Astrocyte of the cerebellum (primary cell): ENCODE measurements at regions not wholly inside any gene's neighbourhood (a gene's known extent, or its start where the extent isn't known, plus 50 kb on each side); places are given as distances from the start of the nearest gene placed in this dataset.

ENCODE experiments used
- DNase-seq: peaks from one replicate; pipeline ENCODE4 v3.0.0-alpha.2; 2011; ENCODE audit warnings: low read depth
- H3K4me3 ChIP-seq: 2 replicates; pipeline ENCODE4 v1.5.1; 2011; ENCODE audit warnings: mild to moderate bottlenecking, low read depth, low read length, moderate library complexity
- in situ Hi-C: cut with HindIII; loops from 2 replicates; pipeline ENCODE4 v1.10.0; 2017; ENCODE audit warnings: low sequenced_read_pairs
- TF ChIP-seq, protein P1 (sequence below): IDR thresholded peaks from 2 replicates; pipeline ENCODE4 v1.5.1; 2012; ENCODE audit warnings: low read length, low read depth, moderate library complexity, mild to moderate bottlenecking; ENCODE audit errors: missing control alignments

DNA sequence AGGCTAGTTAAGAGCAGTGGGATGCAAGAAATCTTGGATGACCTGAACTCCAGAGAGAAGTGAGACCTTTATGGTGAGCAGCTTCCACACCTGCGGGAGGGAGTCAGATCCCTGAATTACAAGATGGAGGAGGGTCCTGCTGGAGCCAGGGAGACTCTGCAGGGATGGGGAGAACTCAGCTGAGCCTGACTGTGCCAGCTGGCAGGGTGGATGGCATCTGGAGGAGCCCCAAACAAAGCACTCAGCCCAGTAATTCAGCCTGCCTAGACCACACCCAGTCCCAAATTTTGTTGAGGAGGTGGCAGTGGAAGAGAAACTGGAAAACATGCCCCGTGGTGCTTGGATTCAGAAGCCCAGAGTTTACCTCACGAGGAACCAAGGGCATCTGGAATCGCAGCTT, 208.2 kb downstream of the WDR11 start:
- TF ChIP-seq, protein P1, sequence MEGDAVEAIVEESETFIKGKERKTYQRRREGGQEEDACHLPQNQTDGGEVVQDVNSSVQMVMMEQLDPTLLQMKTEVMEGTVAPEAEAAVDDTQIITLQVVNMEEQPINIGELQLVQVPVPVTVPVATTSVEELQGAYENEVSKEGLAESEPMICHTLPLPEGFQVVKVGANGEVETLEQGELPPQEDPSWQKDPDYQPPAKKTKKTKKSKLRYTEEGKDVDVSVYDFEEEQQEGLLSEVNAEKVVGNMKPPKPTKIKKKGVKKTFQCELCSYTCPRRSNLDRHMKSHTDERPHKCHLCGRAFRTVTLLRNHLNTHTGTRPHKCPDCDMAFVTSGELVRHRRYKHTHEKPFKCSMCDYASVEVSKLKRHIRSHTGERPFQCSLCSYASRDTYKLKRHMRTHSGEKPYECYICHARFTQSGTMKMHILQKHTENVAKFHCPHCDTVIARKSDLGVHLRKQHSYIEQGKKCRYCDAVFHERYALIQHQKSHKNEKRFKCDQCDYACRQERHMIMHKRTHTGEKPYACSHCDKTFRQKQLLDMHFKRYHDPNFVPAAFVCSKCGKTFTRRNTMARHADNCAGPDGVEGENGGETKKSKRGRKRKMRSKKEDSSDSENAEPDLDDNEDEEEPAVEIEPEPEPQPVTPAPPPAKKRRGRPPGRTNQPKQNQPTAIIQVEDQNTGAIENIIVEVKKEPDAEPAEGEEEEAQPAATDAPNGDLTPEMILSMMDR: no peak
- no peak overlapping the region for H3K4me3 ChIP-seq
- DNase-seq: no peak
- in situ Hi-C loops: no loop called here

DNA sequence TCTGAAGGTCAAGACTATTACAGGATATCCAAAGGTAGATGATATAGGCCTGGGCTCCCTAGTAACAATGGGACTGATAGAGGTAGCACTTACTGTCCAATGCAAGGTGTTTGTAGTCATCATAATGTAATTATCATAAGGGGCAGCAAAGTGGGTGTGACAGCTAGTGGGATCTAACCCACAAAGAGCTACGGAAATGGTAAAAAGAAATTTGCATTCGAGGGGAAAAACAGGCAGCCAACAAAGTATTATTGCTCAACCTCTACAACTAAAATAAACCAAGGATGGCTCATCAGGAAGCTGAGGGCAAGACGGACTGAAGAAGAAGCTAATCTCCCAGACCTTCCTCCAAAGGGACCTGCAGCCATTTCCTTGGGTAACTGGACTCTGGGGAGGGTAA, 211.0 kb downstream of the WDR11 start:
- TF ChIP-seq, protein P1: no peak
- DNase-seq: no peak
- in situ Hi-C loops: no loop called here
- no peak overlapping the region for H3K4me3 ChIP-seq

DNA sequence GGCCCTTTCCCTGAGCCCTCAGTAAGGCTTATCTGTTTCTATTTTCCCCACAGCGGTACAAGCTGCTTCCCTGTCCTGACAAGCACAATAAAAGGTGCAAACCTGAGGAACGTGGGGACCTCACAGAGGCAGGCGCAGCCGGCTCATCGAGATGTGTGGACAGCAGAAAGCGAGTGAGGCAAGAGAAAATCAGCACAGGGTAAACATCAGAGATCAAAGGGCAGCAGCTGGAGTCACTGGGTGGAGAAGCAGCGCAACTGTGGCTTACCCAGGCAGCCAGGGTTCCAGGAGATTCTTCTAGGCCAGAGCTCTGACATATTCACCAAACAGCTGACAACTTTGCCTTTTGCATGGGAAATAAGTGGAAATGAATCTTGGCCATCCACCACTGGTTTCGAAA, 212.6 kb downstream of the WDR11 start:
- no peak for DNase-seq
- no peak overlapping the region for H3K4me3 ChIP-seq
- TF ChIP-seq, protein P1: no peak
- in situ Hi-C loops: no loop called here

DNA sequence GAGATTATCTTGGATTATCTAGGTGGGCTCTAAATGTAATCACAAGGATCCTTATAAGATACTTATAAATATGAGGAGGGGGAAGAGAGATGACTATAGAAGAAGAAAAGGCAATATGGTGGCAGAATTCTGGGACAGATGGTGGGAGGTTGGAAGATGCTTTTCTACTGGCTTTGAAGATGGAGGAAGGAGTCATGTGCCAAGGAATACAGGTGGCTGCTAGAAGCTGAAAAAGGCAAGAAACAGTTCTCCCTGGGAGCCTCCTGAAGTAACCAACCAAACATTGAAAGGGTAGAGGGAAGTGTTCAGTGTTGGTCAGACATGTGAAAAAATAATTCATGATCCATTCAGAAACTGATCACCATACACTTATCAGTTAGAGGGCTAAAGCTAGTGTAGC, 213.3 kb downstream of the WDR11 start:
- TF ChIP-seq, protein P1: no peak
- no peak overlapping the region for H3K4me3 ChIP-seq
- no peak for DNase-seq
- in situ Hi-C loops: no loop called here

DNA sequence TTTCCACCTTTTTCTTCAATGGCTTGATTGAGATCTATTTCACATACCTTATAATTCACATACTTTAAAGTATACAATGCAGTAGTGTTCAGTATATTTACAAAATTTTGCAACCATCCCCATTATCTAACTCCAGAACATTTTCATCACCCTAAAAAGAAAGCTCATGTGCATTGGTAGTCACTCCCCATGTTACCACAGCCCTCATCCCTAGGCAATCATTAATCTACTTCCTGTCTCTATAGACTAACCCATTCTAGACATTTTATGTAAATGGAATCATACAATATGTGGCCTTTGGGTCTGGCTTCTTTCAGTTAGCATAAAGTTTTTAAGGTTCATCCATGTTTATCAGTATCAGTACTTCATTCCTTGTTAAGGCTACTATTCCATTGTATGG, 214.2 kb downstream of the WDR11 start:
- TF ChIP-seq, protein P1: no peak
- in situ Hi-C loops: no loop called here
- DNase-seq: no peak
- no peak overlapping the region for H3K4me3 ChIP-seq

DNA sequence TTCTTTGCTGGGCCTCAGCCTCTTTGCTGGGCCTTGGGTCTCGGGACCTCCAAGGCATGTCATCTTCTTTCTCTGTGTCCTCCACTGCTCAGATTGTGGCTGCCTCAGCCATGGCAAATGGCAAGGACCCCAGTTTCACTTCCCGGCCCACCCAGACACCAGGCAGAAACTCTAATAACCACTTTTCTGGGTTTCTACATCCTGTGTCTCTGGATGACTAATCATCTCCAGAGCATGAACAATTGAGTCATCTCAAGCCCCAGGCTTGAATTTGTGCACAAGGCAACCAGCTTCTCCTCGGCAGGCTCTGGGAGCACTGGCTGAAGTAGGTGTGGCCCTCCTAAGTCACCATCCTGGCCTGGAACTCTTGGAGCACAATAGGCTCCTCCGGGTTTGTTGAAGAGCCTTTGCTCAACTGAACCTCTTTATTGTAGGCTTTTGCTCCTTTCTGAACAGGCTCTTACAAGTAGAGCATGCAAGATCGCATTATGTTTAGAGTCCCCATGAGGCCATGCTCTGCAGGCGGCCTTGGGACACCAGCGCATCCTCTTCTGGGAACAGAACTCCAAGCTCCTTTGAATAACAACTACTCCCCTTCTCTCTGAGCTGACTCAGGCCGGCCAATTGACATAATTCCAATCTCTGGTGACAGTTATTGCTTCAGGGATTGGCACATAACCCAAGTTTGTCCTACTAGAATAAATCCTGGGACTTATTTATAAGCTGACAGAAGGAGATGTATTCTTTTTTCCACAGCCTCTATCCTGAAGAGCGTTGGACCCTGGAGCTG, 218.1 kb downstream of the WDR11 start:
- no peak overlapping the region for H3K4me3 ChIP-seq
- TF ChIP-seq, protein P1: no peak
- in situ Hi-C loops: no loop called here
- DNase-seq: no peak
